ENCODE measurements at regions not wholly inside any gene's neighbourhood (a gene's known extent, or its start where the extent isn't known, plus 50 kb on each side); places are given as distances from the start of the nearest gene placed in this dataset.
"Not testable (repeated sequence)": the region's sequence is repeated elsewhere in the genome, so short reads cannot be mapped to it uniquely, and the experiment has no call there.

DNA sequence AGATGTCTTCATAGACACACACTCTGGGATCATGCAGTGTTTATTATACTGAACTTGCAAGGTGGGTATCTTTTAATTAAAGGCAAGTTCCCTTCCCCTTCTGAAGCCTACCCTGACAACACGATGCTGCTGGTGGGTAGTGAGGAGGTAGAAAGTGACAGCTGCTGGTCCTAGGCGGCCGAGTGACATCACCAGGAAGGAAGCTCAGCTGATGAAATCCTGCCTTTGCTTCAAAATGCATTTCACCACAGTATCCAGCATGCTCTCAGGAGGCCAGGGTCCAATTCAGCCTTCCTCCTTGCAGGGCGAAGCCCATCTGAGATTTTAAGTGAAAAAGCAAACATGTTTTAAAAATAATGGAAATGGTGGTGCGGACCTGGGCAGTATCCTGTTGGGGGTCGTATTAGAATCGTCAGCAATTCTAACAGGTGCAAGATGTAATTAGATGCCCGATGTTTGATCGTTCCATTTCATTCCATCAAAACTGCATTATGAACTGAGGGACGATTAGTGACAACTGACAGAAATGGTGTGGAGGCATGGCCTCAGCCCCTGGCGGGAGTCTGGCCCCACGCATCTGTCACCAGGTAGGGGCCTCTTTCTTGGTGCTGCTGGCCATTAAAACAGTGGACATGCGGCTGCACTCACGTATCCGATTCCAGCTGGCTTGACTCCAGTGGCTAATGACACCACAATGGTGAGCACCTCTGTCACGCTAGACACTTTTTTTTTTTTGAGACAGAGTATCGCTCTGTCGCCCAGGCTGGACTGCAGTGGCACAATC, 324.8 kb upstream of the C1orf174 start:
- no peak overlapping the region for H3K4me3 ChIP-seq (ENCODE audit: low read depth in 1 of 2, low read length in 2 of 2)
- no peaks in the 10 kb centered on the region for H3K27me3 ChIP-seq (ENCODE audit: low read depth, low read length)
- H3K36me3 ChIP-seq (ENCODE audit: control insufficient read depth in 1 of 2, insufficient read depth in 2 of 2, low read length in 2 of 2), result no peaks in the 10 kb centered on the region

GRCh38 chr1:4227986-4228385, 327.9 kb upstream of the C1orf174 start:
- H3K36me3 ChIP-seq (ENCODE audit: control insufficient read depth in 1 of 2, insufficient read depth in 2 of 2, low read length in 2 of 2), result no peaks in the 10 kb centered on the region
- no peaks in the 10 kb centered on the region for H3K27me3 ChIP-seq (ENCODE audit: low read depth, low read length)
- no peak overlapping the region for H3K4me3 ChIP-seq (ENCODE audit: low read depth in 1 of 2, low read length in 2 of 2)

More for the DNA sequence above, 324.8 kb upstream of the C1orf174 start:
- Histone ChIP-seq H3K4me1 (ENCODE audit: control insufficient read depth in 1 of 2, insufficient read depth in 2 of 2, low read length in 2 of 2) (no peaks in the 10 kb centered on the region), H3K27ac (ENCODE audit: low read length) (no peak overlapping the region), H3K9me3 (ENCODE audit: control insufficient read depth in 1 of 2, low read length in 2 of 2) (peaks cover 0 to 4% of the 10 kb centered on the region in 2 donors)

DNA sequence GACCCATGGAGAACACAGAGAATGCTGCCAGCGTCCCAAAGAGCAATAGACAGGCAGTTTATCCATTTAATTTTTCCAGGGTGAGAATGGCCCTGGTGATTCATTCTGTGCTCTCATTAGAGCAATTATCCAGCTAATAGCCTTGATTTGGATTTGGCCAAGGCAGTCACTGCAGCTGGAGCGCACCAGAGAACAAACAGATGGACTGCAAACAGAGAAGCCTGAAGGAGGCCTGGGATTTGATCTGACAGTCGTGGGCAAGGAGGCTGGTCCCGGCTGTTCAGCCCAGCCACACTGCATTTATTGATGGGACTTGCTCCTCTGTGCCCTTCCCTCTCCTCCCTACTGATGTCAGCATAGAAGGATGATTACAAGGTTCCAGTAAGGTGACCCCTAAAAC, 353.9 kb upstream of the C1orf174 start:
- Histone ChIP-seq H3K27ac (ENCODE audit: low read length) (no peak overlapping the region), H3K9me3 (ENCODE audit: control insufficient read depth in 1 of 2, low read length in 2 of 2) (peaks cover 0 to 15% of the 10 kb centered on the region in 2 donors), H3K36me3 (ENCODE audit: control insufficient read depth in 1 of 2, insufficient read depth in 2 of 2, low read length in 2 of 2) (no peaks in the 10 kb centered on the region), H3K4me1 (ENCODE audit: control insufficient read depth in 1 of 2, insufficient read depth in 2 of 2, low read length in 2 of 2) (no peaks in the 10 kb centered on the region), H3K27me3 (ENCODE audit: low read depth, low read length) (no peaks in the 10 kb centered on the region), H3K4me3 (ENCODE audit: low read depth in 1 of 2, low read length in 2 of 2) (no peak overlapping the region)

More at GRCh38 chr1:4227986-4228385, 327.9 kb upstream of the C1orf174 start:
- H3K27ac ChIP-seq (ENCODE audit: low read length), result no peak overlapping the region
- no peaks in the 10 kb centered on the region for H3K4me1 ChIP-seq (ENCODE audit: control insufficient read depth in 1 of 2, insufficient read depth in 2 of 2, low read length in 2 of 2)
- H3K9me3 ChIP-seq (ENCODE audit: control insufficient read depth in 1 of 2, low read length in 2 of 2), result peaks cover 0 to 6% of the 10 kb centered on the region in 2 donors

DNA sequence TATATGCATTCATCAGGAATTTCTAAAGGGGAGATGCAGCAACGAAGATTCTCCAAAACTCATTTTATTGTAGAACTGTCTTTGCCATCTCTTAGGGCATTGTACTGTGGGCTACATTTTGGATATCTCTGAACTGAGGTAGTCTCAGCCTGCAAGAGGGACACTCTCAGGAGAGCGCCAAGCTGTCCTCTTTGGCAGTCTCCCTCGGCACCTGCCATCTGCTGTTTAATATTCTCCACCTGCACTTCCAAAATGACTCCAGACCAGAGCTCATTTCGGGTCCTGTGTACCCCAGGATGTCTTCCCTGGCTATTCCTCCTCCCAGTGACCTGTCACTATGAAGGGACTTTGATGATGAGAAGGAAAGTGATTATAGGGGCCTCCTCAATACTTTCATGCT, 356.3 kb upstream of the C1orf174 start:
- Histone ChIP-seq H3K9me3 (ENCODE audit: control insufficient read depth in 1 of 2, low read length in 2 of 2) (peaks cover 0 to 15% of the 10 kb centered on the region in 2 donors), H3K36me3 (ENCODE audit: control insufficient read depth in 1 of 2, insufficient read depth in 2 of 2, low read length in 2 of 2) (no peaks in the 10 kb centered on the region), H3K27me3 (ENCODE audit: low read depth, low read length) (no peaks in the 10 kb centered on the region), H3K4me3 (ENCODE audit: low read depth in 1 of 2, low read length in 2 of 2) (no peak overlapping the region), H3K27ac (ENCODE audit: low read length) (no peak overlapping the region), H3K4me1 (ENCODE audit: control insufficient read depth in 1 of 2, insufficient read depth in 2 of 2, low read length in 2 of 2) (no peaks in the 10 kb centered on the region)

DNA sequence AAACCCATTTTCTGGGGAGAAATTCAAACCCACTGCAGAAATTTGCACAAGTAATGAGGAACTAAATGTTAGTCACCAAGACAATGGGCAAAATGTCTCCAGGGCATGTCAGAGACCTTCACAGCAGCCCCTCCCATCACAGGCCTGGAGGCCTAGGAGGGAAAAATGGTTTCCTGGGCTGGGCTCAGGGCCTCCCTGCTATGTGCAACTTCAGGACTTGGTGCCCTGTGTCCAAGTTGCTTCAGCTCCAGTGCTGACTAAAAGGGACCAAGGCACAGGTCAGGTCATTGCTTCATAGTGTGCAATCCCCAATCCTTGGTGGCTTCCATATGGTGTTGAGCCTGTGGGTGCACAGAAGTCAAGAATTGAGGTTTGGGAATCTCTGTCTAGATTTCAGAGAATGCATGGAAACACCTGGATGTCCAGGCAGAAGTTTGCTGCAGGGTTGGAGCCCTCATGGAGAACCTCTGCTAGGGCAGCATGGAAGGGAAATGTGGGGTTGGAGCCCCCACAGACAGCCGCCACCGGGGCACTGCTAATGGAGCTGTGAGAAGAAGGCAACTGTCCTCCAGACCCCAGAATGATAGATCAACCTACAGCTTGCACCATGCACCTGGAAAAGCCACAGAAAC, 358.2 kb upstream of the C1orf174 start:
- not testable (repeated sequence) for H3K36me3 ChIP-seq (ENCODE audit: control insufficient read depth in 1 of 2, insufficient read depth in 2 of 2, low read length in 2 of 2); H3K4me1 ChIP-seq (ENCODE audit: control insufficient read depth in 1 of 2, insufficient read depth in 2 of 2, low read length in 2 of 2); H3K27ac ChIP-seq (ENCODE audit: low read length); H3K27me3 ChIP-seq (ENCODE audit: low read depth, low read length); H3K4me3 ChIP-seq (ENCODE audit: low read depth in 1 of 2, low read length in 2 of 2)
- H3K9me3 ChIP-seq (ENCODE audit: control insufficient read depth in 1 of 2, low read length in 2 of 2), result peaks cover 0 to 15% of the 10 kb centered on the region in 2 donors

DNA sequence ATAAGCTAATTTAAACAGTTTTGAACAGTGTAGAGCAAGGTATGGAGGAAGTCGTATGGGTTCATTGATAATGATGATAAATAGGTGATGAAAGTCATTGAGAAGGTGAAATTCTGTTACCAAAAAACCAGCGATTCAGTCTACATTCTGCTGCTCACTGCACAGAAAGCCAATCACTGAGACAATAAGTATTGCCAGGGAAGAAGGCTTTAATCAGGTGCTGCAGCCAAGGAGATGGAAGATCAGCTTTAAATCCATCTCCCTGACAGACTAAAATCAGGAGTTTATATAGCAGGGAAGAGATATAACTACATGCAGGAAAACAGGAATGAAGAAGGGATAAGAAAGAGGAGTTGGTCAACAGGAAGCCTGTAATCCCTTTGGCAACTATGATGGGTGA, 361.3 kb upstream of the C1orf174 start:
- no peaks in the 10 kb centered on the region for H3K27me3 ChIP-seq (ENCODE audit: low read depth, low read length)
- no peaks in the 10 kb centered on the region for H3K4me1 ChIP-seq (ENCODE audit: control insufficient read depth in 1 of 2, insufficient read depth in 2 of 2, low read length in 2 of 2)
- no peak overlapping the region for H3K4me3 ChIP-seq (ENCODE audit: low read depth in 1 of 2, low read length in 2 of 2)
- H3K27ac ChIP-seq (ENCODE audit: low read length), result no peak overlapping the region
- no peaks in the 10 kb centered on the region for H3K36me3 ChIP-seq (ENCODE audit: control insufficient read depth in 1 of 2, insufficient read depth in 2 of 2, low read length in 2 of 2)
- peaks cover 0 to 15% of the 10 kb centered on the region in 2 donors for H3K9me3 ChIP-seq (ENCODE audit: control insufficient read depth in 1 of 2, low read length in 2 of 2)

DNA sequence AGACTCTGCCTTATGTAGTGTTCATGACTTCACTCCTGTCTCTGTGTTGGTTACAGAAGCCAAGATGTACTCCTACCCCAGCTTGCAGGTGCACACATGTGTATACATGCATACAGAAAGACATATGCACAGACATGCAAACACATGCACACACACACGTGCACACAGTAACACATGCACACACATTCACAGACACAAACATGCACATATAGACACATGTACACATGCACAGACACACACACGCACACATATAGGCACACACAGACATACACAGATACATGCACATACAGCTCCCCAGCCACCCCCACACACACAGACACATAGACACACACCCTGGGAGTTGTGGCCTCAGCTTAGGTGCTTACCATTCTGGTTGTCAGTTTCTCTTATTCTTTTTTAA, 362.6 kb upstream of the C1orf174 start:
- no peaks in the 10 kb centered on the region for H3K27me3 ChIP-seq (ENCODE audit: low read depth, low read length)

DNA sequence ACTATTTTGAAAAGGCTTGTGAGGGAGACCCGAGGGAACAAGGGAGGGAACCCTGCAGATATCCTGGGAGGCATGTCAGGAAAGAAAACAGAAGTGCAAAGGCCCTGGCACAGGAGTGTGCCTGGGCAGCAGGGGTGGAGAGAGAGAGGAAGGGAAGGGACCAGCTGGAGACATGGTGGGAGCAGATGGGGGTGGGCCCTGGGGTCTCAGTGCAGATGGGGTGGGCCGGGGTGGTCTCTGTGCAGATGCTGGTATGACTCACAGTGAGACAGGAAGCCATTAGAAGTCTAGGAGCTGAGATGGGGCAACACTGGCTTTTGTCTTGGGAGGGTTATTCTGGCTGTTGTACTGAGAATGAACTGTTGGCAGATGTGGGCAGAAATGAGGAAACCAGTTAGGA, 363.6 kb upstream of the C1orf174 start:
- H3K27ac ChIP-seq (ENCODE audit: low read length), result no peak overlapping the region
- H3K4me3 ChIP-seq (ENCODE audit: low read depth in 1 of 2, low read length in 2 of 2), result no peak overlapping the region
- H3K36me3 ChIP-seq (ENCODE audit: control insufficient read depth in 1 of 2, insufficient read depth in 2 of 2, low read length in 2 of 2), result no peaks in the 10 kb centered on the region
- peaks cover 0 to 9% of the 10 kb centered on the region in 2 donors for H3K9me3 ChIP-seq (ENCODE audit: control insufficient read depth in 1 of 2, low read length in 2 of 2)
- no peaks in the 10 kb centered on the region for H3K27me3 ChIP-seq (ENCODE audit: low read depth, low read length)
- no peaks in the 10 kb centered on the region for H3K4me1 ChIP-seq (ENCODE audit: control insufficient read depth in 1 of 2, insufficient read depth in 2 of 2, low read length in 2 of 2)

More for the DNA sequence above, 362.6 kb upstream of the C1orf174 start:
- peaks cover 0 to 15% of the 10 kb centered on the region in 2 donors for H3K9me3 ChIP-seq (ENCODE audit: control insufficient read depth in 1 of 2, low read length in 2 of 2)
- H3K27ac ChIP-seq (ENCODE audit: low read length), result no peak overlapping the region
- no peaks in the 10 kb centered on the region for H3K4me1 ChIP-seq (ENCODE audit: control insufficient read depth in 1 of 2, insufficient read depth in 2 of 2, low read length in 2 of 2)
- H3K36me3 ChIP-seq (ENCODE audit: control insufficient read depth in 1 of 2, insufficient read depth in 2 of 2, low read length in 2 of 2), result no peaks in the 10 kb centered on the region
- H3K4me3 ChIP-seq (ENCODE audit: low read depth in 1 of 2, low read length in 2 of 2), result no peak overlapping the region

GRCh38 chr1:4265836-4266235, 365.8 kb upstream of the C1orf174 start:
- no peaks in the 10 kb centered on the region for H3K4me1 ChIP-seq (ENCODE audit: control insufficient read depth in 1 of 2, insufficient read depth in 2 of 2, low read length in 2 of 2)
- H3K36me3 ChIP-seq (ENCODE audit: control insufficient read depth in 1 of 2, insufficient read depth in 2 of 2, low read length in 2 of 2), result no peaks in the 10 kb centered on the region
- no peaks in the 10 kb centered on the region for H3K27me3 ChIP-seq (ENCODE audit: low read depth, low read length)
- no peak overlapping the region for H3K4me3 ChIP-seq (ENCODE audit: low read depth in 1 of 2, low read length in 2 of 2)
- no peaks in the 10 kb centered on the region for H3K9me3 ChIP-seq (ENCODE audit: control insufficient read depth in 1 of 2, low read length in 2 of 2)
- H3K27ac ChIP-seq (ENCODE audit: low read length), result no peak overlapping the region

- Histone ChIP-seq H3K9me3 (ENCODE audit: control insufficient read depth in 1 of 2, low read length in 2 of 2) (no peaks in the 10 kb centered on the region), H3K27ac (ENCODE audit: low read length) (no peak overlapping the region), H3K4me3 (ENCODE audit: low read depth in 1 of 2, low read length in 2 of 2) (no peak overlapping the region), H3K27me3 (ENCODE audit: low read depth, low read length) (no peaks in the 10 kb centered on the region), H3K36me3 (ENCODE audit: control insufficient read depth in 1 of 2, insufficient read depth in 2 of 2, low read length in 2 of 2) (no peaks in the 10 kb centered on the region), H3K4me1 (ENCODE audit: control insufficient read depth in 1 of 2, insufficient read depth in 2 of 2, low read length in 2 of 2) (no peaks in the 10 kb centered on the region)
These were observed 367.5 kb upstream of the C1orf174 start for GRCh38 chr1:4267381-4268261.

DNA sequence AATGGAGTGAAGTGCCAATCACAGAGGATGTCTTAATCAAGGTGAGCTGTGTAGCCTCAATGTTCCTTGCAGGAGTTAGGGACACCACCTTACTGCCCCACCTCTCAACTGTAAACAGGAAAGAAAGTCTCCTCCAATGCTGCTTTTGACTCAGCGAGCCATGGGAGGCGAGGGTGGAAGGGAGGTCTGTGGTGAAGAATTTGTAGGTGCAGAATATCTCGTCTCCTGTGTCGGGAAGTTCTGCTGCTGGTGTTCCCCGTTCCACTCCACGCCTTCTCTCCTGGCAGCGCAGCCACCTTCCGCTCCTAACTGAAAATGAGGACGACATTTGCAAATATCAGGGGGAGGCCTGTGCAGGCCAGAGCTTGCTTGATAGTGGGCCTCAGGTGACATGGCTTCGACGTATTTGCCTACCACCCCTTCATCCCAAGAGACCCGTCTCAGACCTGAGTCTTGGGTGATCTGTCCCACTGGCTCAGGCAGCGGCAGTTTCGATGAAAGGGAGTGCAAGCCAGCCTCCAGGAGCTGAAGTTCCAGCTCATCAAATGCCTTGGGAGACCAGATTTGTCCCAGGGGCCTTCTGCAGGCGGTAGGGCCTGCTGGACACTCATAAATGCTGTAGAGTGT, 368.3 kb upstream of the C1orf174 start:
- no peaks in the 10 kb centered on the region for H3K27me3 ChIP-seq (ENCODE audit: low read depth, low read length)
- no peak overlapping the region for H3K27ac ChIP-seq (ENCODE audit: low read length)
- H3K4me3 ChIP-seq (ENCODE audit: low read depth in 1 of 2, low read length in 2 of 2), result no peak overlapping the region
- H3K36me3 ChIP-seq (ENCODE audit: control insufficient read depth in 1 of 2, insufficient read depth in 2 of 2, low read length in 2 of 2), result no peaks in the 10 kb centered on the region
- no peaks in the 10 kb centered on the region for H3K9me3 ChIP-seq (ENCODE audit: control insufficient read depth in 1 of 2, low read length in 2 of 2)
- H3K4me1 ChIP-seq (ENCODE audit: control insufficient read depth in 1 of 2, insufficient read depth in 2 of 2, low read length in 2 of 2), result no peaks in the 10 kb centered on the region

Data from muscle layer of duodenum (tissue), 2 donors.